Esophagus muscularis mucosa (tissue), 4 donors: ENCODE measurements at regions not wholly inside any gene's neighbourhood (a gene's known extent, or its start where the extent isn't known, plus 50 kb on each side); places are given as distances from the start of the nearest gene placed in this dataset.
A peak's percentile ranks its signal among the peaks of the same experiment; 100 is the strongest.
"Not testable (repeated sequence)": the region's sequence is repeated elsewhere in the genome, so short reads cannot be mapped to it uniquely, and the experiment has no call there.

Source experiments
- DNase-seq: peaks from one replicate; pipeline ENCODE4 v3.0.0-alpha.2; 2017; ENCODE audit errors: extremely low spot score
- H3K27ac ChIP-seq, 4 donors: fragments of 200-600 bp; sonication (generic); replicated peaks in 1 of 4; 1 replicate in 3 of 4; 2 replicates in 1 of 4; pipeline ENCODE4 v1.5.1; 2016 to 2019; ENCODE audit warnings: mild to moderate bottlenecking in 1 of 4
- H3K27me3 ChIP-seq, 4 donors: fragments of 200-600 bp; sonication (generic); one replicate each; pipeline versions ENCODE4 v1.5.1 to v1.6.0; 2016 to 2019
- H3K36me3 ChIP-seq, 4 donors: fragments of 200-600 bp; sonication (generic); one replicate each; pipeline ENCODE4 v1.5.1; 2016 to 2019
- H3K4me1 ChIP-seq, 4 donors: fragments of 200-600 bp; sonication (generic); one replicate each; pipeline ENCODE4 v1.5.1; 2016 to 2019
- H3K4me3 ChIP-seq, 4 donors: fragments of 200-600 bp; sonication (generic); 1 replicate in 2 of 4; 2 replicates in 2 of 4; pipeline ENCODE4 v1.5.1; 2016 to 2019; ENCODE audit warnings: mild to moderate bottlenecking in 4 of 4, moderate library complexity in 1 of 4
- H3K9me3 ChIP-seq, 4 donors: fragments of 200-600 bp; sonication (generic); 1 replicate in 3 of 4; 2 replicates in 1 of 4; pipeline ENCODE4 v1.5.1; 2016 to 2019
- CTCF ChIP-seq, 3 experiments: fragments of 200-600 bp in 2 of 3; fragments of 450-650 bp in 1 of 3; sonication (generic) in 2 of 3; IDR thresholded peaks; one replicate each; pipeline ENCODE4 v1.5.1; 2017 to 2019; ENCODE audit warnings: antibody characterized with exemption in 3 of 3, mild to moderate bottlenecking in 2 of 3, moderate library complexity in 1 of 3
- EP300 ChIP-seq: sonication (generic); formaldehyde crosslinking; IDR thresholded peaks from one replicate; pipeline ENCODE4 v1.6.1; 2017; ENCODE audit warnings: antibody characterized with exemption
- POLR2A ChIP-seq: fragments of 450-650 bp; IDR thresholded peaks from one replicate; pipeline ENCODE4 v1.6.1; 2017; ENCODE audit warnings: antibody characterized with exemption, moderate library complexity, mild to moderate bottlenecking, low read depth
- POLR2AphosphoS5 ChIP-seq, 2 donors: sonication (generic); formaldehyde crosslinking; IDR thresholded peaks; one replicate each; pipeline ENCODE4 v1.6.1; 2017; ENCODE audit warnings: antibody characterized with exemption in 2 of 2
- WGBS: methylation state at CpG from one replicate; pipeline ENCODE4 v1.1.5; 2018; 5-methylcytosine and 5-hydroxymethylcytosine counted together
- intact Hi-C: fragments of 100-400 bp; cut with DNase I; formaldehyde crosslinking; loops from one replicate; pipeline ENCODE4 v1.15.1; 2023

GRCh38 chr6:86715676-86716075 lies 221.7 kb upstream of the HTR1E start:
- 20% methylated on average over 3 of the region's 3 CpGs for WGBS

GRCh38 chr6:86712039-86712438 lies 225.3 kb upstream of the HTR1E start:
- 31% methylated on average over 2 of the region's 2 CpGs for WGBS
- Histone ChIP-seq H3K4me3 (no peak overlapping the region), H3K27me3 (no peaks in the 10 kb centered on the region), H3K36me3 (no peaks in the 10 kb centered on the region), H3K9me3 (no peaks in the 10 kb centered on the region), H3K27ac (no peak overlapping the region), H3K4me1 (peaks cover 0 to 49% (median 16%) of the 10 kb centered on the region in 4 donors)
- intact Hi-C loops: no loop called here
- DNase-seq: no peak
- TF ChIP-seq CTCF (IDR thresholded peaks at IDR 0.05): no peak
- no peak for TF ChIP-seq POLR2AphosphoS5 (IDR thresholded peaks at IDR 0.05)
- TF ChIP-seq POLR2A: no peak
- no peak for TF ChIP-seq EP300

More at GRCh38 chr6:86715676-86716075, 221.7 kb upstream of the HTR1E start:
- Histone ChIP-seq H3K4me3 (no peak overlapping the region), H3K4me1 (peaks cover 0 to 35% (median 9%) of the 10 kb centered on the region in 4 donors), H3K36me3 (no peaks in the 10 kb centered on the region), H3K27me3 (no peaks in the 10 kb centered on the region), H3K9me3 (no peaks in the 10 kb centered on the region), H3K27ac (peak overlapping the region in 2 of 4 donors; percentile 23 to 47)
- intact Hi-C loops: no loop called here
- DNase-seq: no peak
- TF ChIP-seq POLR2A: no peak
- no peak for TF ChIP-seq CTCF (IDR thresholded peaks at IDR 0.05)
- peak in 1 of 2 donors; percentile 22 for TF ChIP-seq POLR2AphosphoS5 (IDR thresholded peaks at IDR 0.05)
- TF ChIP-seq EP300: no peak

- Histone ChIP-seq H3K36me3 (no peaks in the 10 kb centered on the region), H3K4me1 (peaks cover 0 to 30% (median 9%) of the 10 kb centered on the region in 4 donors), H3K27ac (no peak overlapping the region), H3K4me3 (no peak overlapping the region), H3K9me3 (no peaks in the 10 kb centered on the region), H3K27me3 (no peaks in the 10 kb centered on the region)
- WGBS: 47% methylated on average over 2 of the region's 2 CpGs
- TF ChIP-seq EP300: no peak
- TF ChIP-seq CTCF (IDR thresholded peaks at IDR 0.05): no peak
- no peak for TF ChIP-seq POLR2AphosphoS5 (IDR thresholded peaks at IDR 0.05)
- no peak for TF ChIP-seq POLR2A
- intact Hi-C loops: no loop called here
- DNase-seq: no peak
Observed at GRCh38 chr6:86707545-86708120, 229.7 kb upstream of the HTR1E start.

GRCh38 chr6:86706449-86706848 lies 230.9 kb upstream of the HTR1E start:
- Histone ChIP-seq H3K4me3 (no peak overlapping the region), H3K4me1 (peaks cover 0 to 18% (median 8%) of the 10 kb centered on the region in 4 donors), H3K27ac (no peak overlapping the region), H3K9me3 (no peaks in the 10 kb centered on the region), H3K36me3 (no peaks in the 10 kb centered on the region), H3K27me3 (no peaks in the 10 kb centered on the region)
- intact Hi-C loops: no loop called here
- WGBS: 86% methylated on average over 4 of the region's 4 CpGs
- no peak for DNase-seq
- TF ChIP-seq CTCF (IDR thresholded peaks at IDR 0.05) (peak in 1 of 3 experiments; percentile 4), POLR2AphosphoS5 (IDR thresholded peaks at IDR 0.05) (no peak)

- H3K4me1 ChIP-seq, H3K27me3 ChIP-seq, DNase-seq, H3K9me3 ChIP-seq, H3K36me3 ChIP-seq, intact Hi-C loops, H3K4me3 ChIP-seq, H3K27ac ChIP-seq: not testable (repeated sequence)
- WGBS: 82% methylated on average over 4 of the region's 4 CpGs
Observed at GRCh38 chr6:86701228-86701627, 236.1 kb upstream of the HTR1E start.
